ENCODE measurements at regions not wholly inside any gene's neighbourhood (a gene's known extent, or its start where the extent isn't known, plus 50 kb on each side); places are given as distances from the start of the nearest gene placed in this dataset.

DNA sequence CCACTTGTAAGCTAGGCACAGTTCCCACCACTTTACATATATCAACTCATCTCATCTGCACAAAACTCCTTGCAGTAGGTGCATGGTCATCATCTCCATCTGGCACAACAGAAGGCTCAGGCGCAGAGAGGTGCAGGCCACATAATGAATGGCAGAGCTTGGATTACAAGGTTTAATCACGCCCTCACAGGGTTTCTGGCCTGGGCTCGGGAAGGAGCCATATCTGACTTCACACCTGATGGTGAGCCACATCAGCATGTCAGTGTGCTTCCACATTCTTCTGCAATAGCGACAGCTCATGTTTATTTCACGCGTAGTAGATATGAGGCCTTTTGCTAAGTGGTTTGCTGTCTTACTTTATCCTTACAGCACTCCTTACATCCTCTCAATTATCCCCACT, 650.2 kb downstream of the INHBA start:
- TF ChIP-seq CTCF (IDR thresholded peaks at IDR 0.05) (no peak), EZH2 (IDR thresholded peaks at IDR 0.05; ENCODE audit: borderline replicate concordance, insufficient read depth, low read depth, low read length, poor library complexity, severe bottlenecking) (no peak)
- H3K27me3 ChIP-seq (replicated peaks in 1 of 4; ENCODE audit: control extremely low read depth in 1 of 4, control insufficient read depth in 3 of 4, insufficient read depth in 4 of 4, low read length in 3 of 4), result peaks cover 0 to 3% (median 0%) of the 10 kb centered on the region in 4 experiments
- no peaks in the 10 kb centered on the region for H3K9me3 ChIP-seq (ENCODE audit: control extremely low read depth in 1 of 3, control insufficient read depth in 2 of 3, insufficient read depth in 1 of 3, low read length in 2 of 3)
- no peak overlapping the region for H3K9ac ChIP-seq (ENCODE audit: low read length)
- DNase-seq, result no peak
- H3K4me1 Mint-ChIP-seq, result no peaks in the 10 kb centered on the region
- no peak overlapping the region for H2AFZ ChIP-seq (ENCODE audit: insufficient read depth, low read depth, low read length, poor library complexity, severe bottlenecking)
- ATAC-seq (ENCODE audit: low read depth), result no peak
- H3K27ac Mint-ChIP-seq, result no peak overlapping the region
- 100% methylated on average over 3 of the region's 6 CpGs for WGBS (ENCODE audit: insufficient coverage)
- H3K27ac ChIP-seq (ENCODE audit: low read length in 2 of 2), result no peak overlapping the region
- H3K36me3 ChIP-seq (replicated peaks in 1 of 2; ENCODE audit: control extremely low read depth in 1 of 2, control insufficient read depth in 1 of 2, extremely low read depth in 1 of 2, insufficient read depth in 2 of 2, low read length in 1 of 2), result no peaks in the 10 kb centered on the region
- H3K27me3 Mint-ChIP-seq, result no peaks in the 10 kb centered on the region
- CTCF ChIA-PET, result no interaction called here
- H3K4me1 ChIP-seq (ENCODE audit: control insufficient read depth in 2 of 2, insufficient read depth in 2 of 2, low read length in 2 of 2), result no peaks in the 10 kb centered on the region
- intact Hi-C loops (cut with micrococcal nuclease), result no loop called here
- H3K4me2 ChIP-seq (replicated peaks; ENCODE audit: low read depth, low read length, poor library complexity, severe bottlenecking), result no peak overlapping the region
- H3K9me3 Mint-ChIP-seq (ENCODE audit: insufficient read depth), result no peaks in the 10 kb centered on the region
- no peaks in the 10 kb centered on the region for H4K20me1 ChIP-seq (ENCODE audit: control insufficient read depth, insufficient read depth, low read length, poor library complexity, severe bottlenecking)
- no peaks in the 10 kb centered on the region for H3K79me2 ChIP-seq (ENCODE audit: control insufficient read depth, insufficient read depth, low read length)
- POLR2A ChIA-PET, result no interaction called here
- no peak overlapping the region for H3K4me3 Mint-ChIP-seq
- no peak overlapping the region for H3K4me3 ChIP-seq (ENCODE audit: control extremely low read depth in 1 of 5, extremely low read depth in 1 of 5, insufficient read depth in 1 of 5, low read depth in 2 of 5, low read length in 4 of 5)

GRCh38 chr7:41052201-41052600, 650.7 kb downstream of the INHBA start:
- Histone ChIP-seq H3K4me1 (ENCODE audit: control insufficient read depth in 2 of 2, insufficient read depth in 2 of 2, low read length in 2 of 2) (no peaks in the 10 kb centered on the region), H3K36me3 (replicated peaks in 1 of 2; ENCODE audit: control extremely low read depth in 1 of 2, control insufficient read depth in 1 of 2, extremely low read depth in 1 of 2, insufficient read depth in 2 of 2, low read length in 1 of 2) (no peaks in the 10 kb centered on the region), H2AFZ (ENCODE audit: insufficient read depth, low read depth, low read length, poor library complexity, severe bottlenecking) (no peak overlapping the region), H4K20me1 (ENCODE audit: control insufficient read depth, insufficient read depth, low read length, poor library complexity, severe bottlenecking) (no peaks in the 10 kb centered on the region), H3K9ac (ENCODE audit: low read length) (no peak overlapping the region), H3K9me3 (ENCODE audit: control extremely low read depth in 1 of 3, control insufficient read depth in 2 of 3, insufficient read depth in 1 of 3, low read length in 2 of 3) (no peaks in the 10 kb centered on the region), H3K4me2 (replicated peaks; ENCODE audit: low read depth, low read length, poor library complexity, severe bottlenecking) (no peak overlapping the region), H3K4me3 (ENCODE audit: control extremely low read depth in 1 of 5, extremely low read depth in 1 of 5, insufficient read depth in 1 of 5, low read depth in 2 of 5, low read length in 4 of 5) (no peak overlapping the region), H3K27ac (ENCODE audit: low read length in 2 of 2) (no peak overlapping the region), H3K27me3 (replicated peaks in 1 of 4; ENCODE audit: control extremely low read depth in 1 of 4, control insufficient read depth in 3 of 4, insufficient read depth in 4 of 4, low read length in 3 of 4) (peaks cover 0 to 3% (median 0%) of the 10 kb centered on the region in 4 experiments), H3K79me2 (ENCODE audit: control insufficient read depth, insufficient read depth, low read length) (no peaks in the 10 kb centered on the region)
- ATAC-seq (ENCODE audit: low read depth) (no peak), DNase-seq (no peak)
- TF ChIP-seq EZH2 (IDR thresholded peaks at IDR 0.05; ENCODE audit: borderline replicate concordance, insufficient read depth, low read depth, low read length, poor library complexity, severe bottlenecking), result no peak
- TF ChIP-seq CTCF (IDR thresholded peaks at IDR 0.05), result no peak
- 67% methylated on average over 1 of the region's 3 CpGs for WGBS (ENCODE audit: insufficient coverage)
- no peak overlapping the region for H3K27ac Mint-ChIP-seq
- CTCF ChIA-PET, result no interaction called here
- H3K27me3 Mint-ChIP-seq, result no peaks in the 10 kb centered on the region
- H3K4me1 Mint-ChIP-seq, result no peaks in the 10 kb centered on the region
- H3K4me3 Mint-ChIP-seq, result no peak overlapping the region
- no peaks in the 10 kb centered on the region for H3K9me3 Mint-ChIP-seq (ENCODE audit: insufficient read depth)
- intact Hi-C loops (cut with micrococcal nuclease), result no loop called here
- POLR2A ChIA-PET, result no interaction called here
